Brain microvascular endothelial cell (primary cell): ENCODE measurements at regions not wholly inside any gene's neighbourhood (a gene's known extent, or its start where the extent isn't known, plus 50 kb on each side); places are given as distances from the start of the nearest gene placed in this dataset.

ENCODE experiments used
- DNase-seq: peaks from one replicate; pipeline ENCODE4 v3.0.0-alpha.2; 2020
- H3K27ac ChIP-seq: fragments of 250-450 bp; sonication (Bioruptor Pico); 2 replicates; pipeline ENCODE4 v1.5.1; 2020; ENCODE audit warnings: mild to moderate bottlenecking, moderate library complexity
- H3K27me3 ChIP-seq: fragments of 250-450 bp; sonication (Bioruptor Pico); replicated peaks from 2 replicates; pipeline ENCODE4 v1.5.1; 2020; ENCODE audit warnings: mild to moderate bottlenecking
- H3K36me3 ChIP-seq: fragments of 250-450 bp; sonication (Bioruptor Pico); replicated peaks from 2 replicates; pipeline ENCODE4 v1.5.1; 2020; ENCODE audit warnings: mild to moderate bottlenecking
- H3K4me3 ChIP-seq: 2 replicates; pipeline ENCODE4 v1.5.1; 2011; ENCODE audit warnings: low read depth, mild to moderate bottlenecking, control low read depth, low read length, moderate library complexity
- CTCF ChIP-seq: IDR thresholded peaks from 2 replicates; pipeline ENCODE4 v1.5.1; 2011; ENCODE audit warnings: low read depth, mild to moderate bottlenecking, moderate library complexity, low read length, control low read depth, inconsistent platforms; ENCODE audit errors: missing control alignments
- in situ Hi-C: cut with HindIII; loops from 2 replicates; pipeline ENCODE4 v1.10.0; 2017; ENCODE audit warnings: low sequenced_read_pairs, low pct_ligation_motif_present

- Histone ChIP-seq H3K4me3 (no peak overlapping the region), H3K36me3 (no peaks in the 10 kb centered on the region), H3K27ac (no peak overlapping the region), H3K27me3 (no peaks in the 10 kb centered on the region)
- no peak for DNase-seq
- in situ Hi-C loops: no loop called here
- no peak for TF ChIP-seq CTCF
Measured at GRCh38 chr4:125105561-125105960, 209.2 kb upstream of the FAT4 start.

GRCh38 chr4:125104616-125105015 lies 210.1 kb upstream of the FAT4 start:
- Histone ChIP-seq H3K36me3 (no peaks in the 10 kb centered on the region), H3K4me3 (no peak overlapping the region), H3K27ac (no peak overlapping the region), H3K27me3 (no peaks in the 10 kb centered on the region)
- TF ChIP-seq CTCF: no peak
- in situ Hi-C loops: no loop called here
- no peak for DNase-seq

GRCh38 chr4:125101719-125102118 lies 213.0 kb upstream of the FAT4 start:
- Histone ChIP-seq H3K27me3 (no peaks in the 10 kb centered on the region), H3K4me3 (no peak overlapping the region), H3K36me3 (no peaks in the 10 kb centered on the region), H3K27ac (no peak overlapping the region)
- TF ChIP-seq CTCF: no peak
- in situ Hi-C loops: no loop called here
- DNase-seq: no peak

- Histone ChIP-seq H3K4me3 (no peak overlapping the region), H3K27me3 (no peaks in the 10 kb centered on the region), H3K36me3 (no peaks in the 10 kb centered on the region), H3K27ac (no peak overlapping the region)
- TF ChIP-seq CTCF: no peak
- no peak for DNase-seq
- in situ Hi-C loops: no loop called here
Measured at GRCh38 chr4:125097729-125098128, 217.0 kb upstream of the FAT4 start.

- no peak overlapping the region for H3K27ac ChIP-seq
- TF ChIP-seq CTCF: no peak
- no peak overlapping the region for H3K4me3 ChIP-seq
- no peaks in the 10 kb centered on the region for H3K27me3 ChIP-seq
- no peak for DNase-seq
- in situ Hi-C loops: no loop called here
- H3K36me3 ChIP-seq: no peaks in the 10 kb centered on the region
Measured at GRCh38 chr4:125096662-125097061, 218.1 kb upstream of the FAT4 start.

GRCh38 chr4:125091541-125091940 lies 223.2 kb upstream of the FAT4 start:
- DNase-seq: no peak
- no peak overlapping the region for H3K27ac ChIP-seq
- no peak for TF ChIP-seq CTCF
- H3K27me3 ChIP-seq: no peaks in the 10 kb centered on the region
- in situ Hi-C loops: no loop called here
- H3K36me3 ChIP-seq: no peaks in the 10 kb centered on the region
- no peak overlapping the region for H3K4me3 ChIP-seq
